B cell (primary cell): ENCODE measurements at regions not wholly inside any gene's neighbourhood (a gene's known extent, or its start where the extent isn't known, plus 50 kb on each side); places are given as distances from the start of the nearest gene placed in this dataset.

Experiments
- ATAC-seq: fragments of 200-7000 bp; cut with Tn5 transposase; one replicate; pipeline ENCODE4 v1.10.0; 2021; ENCODE audit warnings: low read depth, mild to moderate bottlenecking, moderate number of reproducible peaks, moderate library complexity
- CTCF ChIA-PET: fragments of 350-600 bp; sonication (Branson Sonifier 250); formaldehyde crosslinking; loops from one replicate; lab custom pipeline; 2021; ENCODE audit warnings: antibody characterized with exemption, inconsistent platforms; lab: Charles Lee
- POLR2A ChIA-PET: fragments of 350-600 bp; sonication (Branson Sonifier 250); formaldehyde crosslinking; loops from one replicate; lab custom pipeline; 2021; ENCODE audit warnings: antibody characterized with exemption; lab: Charles Lee
- DNase-seq: peaks from one replicate; pipeline ENCODE4 v3.0.0; 2013
- H2AFZ ChIP-seq: 2 replicates; pipeline ENCODE4 v1.6.1; 2012; ENCODE audit warnings: mild to moderate bottlenecking, low read depth, low read length; ENCODE audit not compliant: insufficient read depth, poor library complexity, severe bottlenecking
- H3K27ac ChIP-seq, 2 donors: 1 replicate in 1 of 2; 2 replicates in 1 of 2; pipeline ENCODE4 v1.5.1; 2012 to 2013; ENCODE audit warnings: low read length in 2 of 2, mild to moderate bottlenecking in 2 of 2, moderate library complexity in 1 of 2
- H3K27me3 ChIP-seq, 4 experiments: fragments of 200-600 bp in 1 of 4; sonication (generic) in 1 of 4; replicated peaks in 1 of 4; 1 replicate in 2 of 4; 2 replicates in 2 of 4; pipeline versions ENCODE4 v1.6.1 to v1.7.0; 2013 to 2016; ENCODE audit warnings: low read length in 3 of 4, mild to moderate bottlenecking in 2 of 4, mixed read lengths in 1 of 4, moderate library complexity in 1 of 4; ENCODE audit not compliant: insufficient read depth in 4 of 4, control insufficient read depth in 3 of 4; ENCODE audit errors: control extremely low read depth in 1 of 4
- H3K36me3 ChIP-seq, 2 experiments: replicated peaks in 1 of 2; 1 replicate in 1 of 2; 2 replicates in 1 of 2; pipeline versions ENCODE4 v1.6.1 to v1.7.1; 2013; ENCODE audit warnings: low read length in 1 of 2; ENCODE audit not compliant: insufficient read depth in 2 of 2, control insufficient read depth in 1 of 2; ENCODE audit errors: control extremely low read depth in 1 of 2, extremely low read depth in 1 of 2
- H3K4me1 ChIP-seq, 2 donors: fragments of 200-600 bp in 1 of 2; sonication (generic) in 1 of 2; 1 replicate in 1 of 2; 2 replicates in 1 of 2; pipeline versions ENCODE4 v1.5.1 to v1.6.1; 2013 to 2017; ENCODE audit warnings: low read length in 2 of 2; ENCODE audit not compliant: control insufficient read depth in 2 of 2, insufficient read depth in 2 of 2
- H3K4me2 ChIP-seq: replicated peaks from 2 replicates; pipeline ENCODE3; 2012; ENCODE audit warnings: mild to moderate bottlenecking, low read depth, low read length; ENCODE audit not compliant: poor library complexity, severe bottlenecking
- H3K4me3 ChIP-seq, 5 experiments: fragments of 200-600 bp in 1 of 5; sonication (generic) in 1 of 5; 1 replicate in 3 of 5; 2 replicates in 2 of 5; pipeline versions ENCODE4 v1.5.1 to v1.7.0; 2011 to 2016; ENCODE audit warnings: low read length in 4 of 5, mild to moderate bottlenecking in 4 of 5, low read depth in 2 of 5, control low read depth in 1 of 5, moderate library complexity in 1 of 5; ENCODE audit not compliant: insufficient read depth in 1 of 5; ENCODE audit errors: control extremely low read depth in 1 of 5, extremely low read depth in 1 of 5
- H3K79me2 ChIP-seq: fragments of 200-600 bp; sonication (generic); one replicate; pipeline ENCODE4 v1.6.0; 2016; ENCODE audit warnings: low read length; ENCODE audit not compliant: control insufficient read depth, insufficient read depth
- H3K9ac ChIP-seq: fragments of 200-600 bp; sonication (generic); 2 replicates; pipeline ENCODE4 v1.6.1; 2017; ENCODE audit warnings: mild to moderate bottlenecking, low read length, moderate library complexity
- H3K9me3 ChIP-seq, 3 donors: one replicate each; pipeline versions ENCODE4 v1.6.1 to v1.7.1; 2013; ENCODE audit warnings: low read length in 2 of 3; ENCODE audit not compliant: control insufficient read depth in 2 of 3, insufficient read depth in 1 of 3; ENCODE audit errors: control extremely low read depth in 1 of 3
- H4K20me1 ChIP-seq: 2 replicates; pipeline ENCODE4 v1.6.0; 2012; ENCODE audit warnings: mild to moderate bottlenecking, low read length; ENCODE audit not compliant: insufficient read depth, control insufficient read depth, poor library complexity, severe bottlenecking
- H3K27ac Mint-ChIP-seq: one replicate; pipeline ENCODE4 v1.8.0; 2021; ENCODE audit warnings: mixed read lengths
- H3K27me3 Mint-ChIP-seq: one replicate; pipeline ENCODE4 v1.8.0; 2021; ENCODE audit warnings: mixed read lengths
- H3K4me1 Mint-ChIP-seq: one replicate; pipeline ENCODE4 v1.8.0; 2021; ENCODE audit warnings: mixed read lengths
- H3K4me3 Mint-ChIP-seq: one replicate; pipeline ENCODE4 v1.8.0; 2021; ENCODE audit warnings: mixed read lengths
- H3K9me3 Mint-ChIP-seq: one replicate; pipeline ENCODE4 v1.8.0; 2022; ENCODE audit warnings: mixed read lengths; ENCODE audit not compliant: insufficient read depth
- EZH2 ChIP-seq: IDR thresholded peaks from 2 replicates; pipeline ENCODE4 v1.6.1; 2012; ENCODE audit warnings: borderline replicate concordance, low read depth, mild to moderate bottlenecking, moderate library complexity, low read length; ENCODE audit not compliant: insufficient read depth, poor library complexity, severe bottlenecking
- WGBS: methylation state at CpG from one replicate; pipeline ENCODE4 v1.1.5; 2013; ENCODE audit warnings: missing lambda C conversion rate; ENCODE audit not compliant: insufficient coverage; 5-methylcytosine and 5-hydroxymethylcytosine counted together
- intact Hi-C: fragments of 100-400 bp; cut with micrococcal nuclease; formaldehyde crosslinking; loops from one replicate; pipeline ENCODE4 v1.10.0; 2022
- TF ChIP-seq, protein P1 (sequence below): fragments of 200-600 bp; IDR thresholded peaks from one replicate; pipeline ENCODE4 v1.8.0; 2022; ENCODE audit warnings: antibody characterized with exemption, mild to moderate bottlenecking

DNA sequence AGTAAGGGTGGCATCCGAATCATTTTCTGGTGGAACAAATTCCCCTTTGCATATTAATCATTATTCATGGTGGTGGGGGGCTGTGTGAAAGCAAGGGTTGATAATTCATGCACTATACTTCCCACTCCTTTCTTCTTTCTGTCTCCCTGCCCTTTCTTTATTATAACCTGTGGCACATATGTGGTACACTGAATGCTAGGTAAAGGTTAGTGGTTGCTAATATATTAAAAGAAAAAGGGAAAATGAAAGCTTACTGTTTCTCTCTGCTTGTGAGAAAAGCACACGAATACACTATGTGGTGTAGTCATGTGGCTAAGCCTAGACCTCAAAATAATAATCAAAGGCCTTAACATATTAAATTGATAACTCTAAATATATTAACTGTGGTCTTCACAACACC, 178.4 kb upstream of the RPS6KA3 start:
- CTCF ChIA-PET, result interaction anchor here (1.0 kb wide), 2 partner anchors 192 to 249 kb away, joined by 3 to 4 read pairs; no protein-coding TSS in a partner anchor
- Histone ChIP-seq H3K9ac (no peak overlapping the region), H3K9me3 (no peaks in the 10 kb centered on the region), H3K36me3 (no peaks in the 10 kb centered on the region), H2AFZ (no peak overlapping the region), H3K27me3 (no peaks in the 10 kb centered on the region), H3K4me1 (no peaks in the 10 kb centered on the region), H3K79me2 (no peaks in the 10 kb centered on the region), H4K20me1 (no peaks in the 10 kb centered on the region), H3K4me3 (no peak overlapping the region), H3K4me2 (no peak overlapping the region), H3K27ac (no peak overlapping the region)
- Mint-ChIP-seq H3K4me3 (no peak overlapping the region), H3K9me3 (no peaks in the 10 kb centered on the region), H3K27ac (no peak overlapping the region), H3K27me3 (peaks cover 4% of the 10 kb centered on the region), H3K4me1 (no peaks in the 10 kb centered on the region)
- ATAC-seq (no peak), DNase-seq (no peak)
- POLR2A ChIA-PET, result no interaction called here
- intact Hi-C loops, result loop anchor here (10.0 kb wide), 1 partner anchor 120 kb away; no protein-coding TSS in a partner anchor
- no CpG with 5 or more reads among the region's 2 CpGs for WGBS
- TF ChIP-seq, protein P1, sequence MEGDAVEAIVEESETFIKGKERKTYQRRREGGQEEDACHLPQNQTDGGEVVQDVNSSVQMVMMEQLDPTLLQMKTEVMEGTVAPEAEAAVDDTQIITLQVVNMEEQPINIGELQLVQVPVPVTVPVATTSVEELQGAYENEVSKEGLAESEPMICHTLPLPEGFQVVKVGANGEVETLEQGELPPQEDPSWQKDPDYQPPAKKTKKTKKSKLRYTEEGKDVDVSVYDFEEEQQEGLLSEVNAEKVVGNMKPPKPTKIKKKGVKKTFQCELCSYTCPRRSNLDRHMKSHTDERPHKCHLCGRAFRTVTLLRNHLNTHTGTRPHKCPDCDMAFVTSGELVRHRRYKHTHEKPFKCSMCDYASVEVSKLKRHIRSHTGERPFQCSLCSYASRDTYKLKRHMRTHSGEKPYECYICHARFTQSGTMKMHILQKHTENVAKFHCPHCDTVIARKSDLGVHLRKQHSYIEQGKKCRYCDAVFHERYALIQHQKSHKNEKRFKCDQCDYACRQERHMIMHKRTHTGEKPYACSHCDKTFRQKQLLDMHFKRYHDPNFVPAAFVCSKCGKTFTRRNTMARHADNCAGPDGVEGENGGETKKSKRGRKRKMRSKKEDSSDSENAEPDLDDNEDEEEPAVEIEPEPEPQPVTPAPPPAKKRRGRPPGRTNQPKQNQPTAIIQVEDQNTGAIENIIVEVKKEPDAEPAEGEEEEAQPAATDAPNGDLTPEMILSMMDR, result no peak
- no peak for TF ChIP-seq EZH2

DNA sequence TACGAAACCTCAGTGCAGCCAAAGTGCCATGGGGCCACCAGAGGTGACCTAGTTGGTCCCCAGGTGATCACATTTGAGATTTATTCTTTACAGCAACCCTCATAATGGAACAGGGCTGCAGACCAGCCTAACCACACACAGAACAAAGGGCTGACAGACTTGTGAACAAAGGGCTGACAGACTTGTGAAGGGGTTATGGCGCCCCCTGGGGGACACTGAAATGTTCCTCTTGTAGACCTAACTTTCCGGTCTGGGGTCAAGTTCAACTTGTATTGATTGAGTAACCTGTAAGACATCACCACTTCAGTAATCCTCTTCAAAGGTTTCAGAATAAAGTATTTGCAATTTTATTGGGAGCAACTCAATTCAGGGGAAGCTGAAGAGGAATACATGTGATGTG, 175.9 kb upstream of the RPS6KA3 start:
- Histone ChIP-seq H3K9ac (no peak overlapping the region), H3K27me3 (no peaks in the 10 kb centered on the region), H3K4me3 (no peak overlapping the region), H2AFZ (no peak overlapping the region), H4K20me1 (no peaks in the 10 kb centered on the region), H3K4me1 (no peaks in the 10 kb centered on the region), H3K4me2 (no peak overlapping the region), H3K79me2 (no peaks in the 10 kb centered on the region), H3K9me3 (no peaks in the 10 kb centered on the region), H3K36me3 (no peaks in the 10 kb centered on the region), H3K27ac (no peak overlapping the region)
- intact Hi-C loops, result loop anchor here (1.0 to 10.0 kb wide), 3 partner anchors 118 to 255 kb away; no protein-coding TSS in a partner anchor
- no CpG with 5 or more reads among the region's 3 CpGs for WGBS
- Mint-ChIP-seq H3K27me3 (peaks cover 4% of the 10 kb centered on the region), H3K9me3 (no peaks in the 10 kb centered on the region), H3K4me3 (no peak overlapping the region), H3K4me1 (no peaks in the 10 kb centered on the region), H3K27ac (no peak overlapping the region)
- DNase-seq (peak; percentile 81), ATAC-seq (peak; percentile 70)
- POLR2A ChIA-PET, result no interaction called here
- CTCF ChIA-PET, result interaction anchor here (0.7 kb wide), 1 partner anchor 320 kb away, joined by 3 read pairs; no protein-coding TSS in a partner anchor
- TF ChIP-seq, protein P1, result peak; percentile 71
- no peak for TF ChIP-seq EZH2
